HL-60 (cell line): ENCODE measurements at regions not wholly inside any gene's neighbourhood (a gene's known extent, or its start where the extent isn't known, plus 50 kb on each side); places are given as distances from the start of the nearest gene placed in this dataset.

Source experiments
- POLR2AphosphoS5 ChIP-seq: IDR thresholded peaks from 2 replicates; pipeline ENCODE4 v1.6.1; 2012; ENCODE audit warnings: low read depth
- REST ChIP-seq: IDR thresholded peaks from 2 replicates; pipeline ENCODE4 v1.6.1; 2012; ENCODE audit warnings: low read depth; ENCODE audit not compliant: insufficient replicate concordance
- SPI1 ChIP-seq: IDR thresholded peaks from 2 replicates; pipeline ENCODE4 v1.6.1; 2012; ENCODE audit warnings: low read depth, mild to moderate bottlenecking, borderline replicate concordance
- TF ChIP-seq, protein P1 (sequence below): IDR thresholded peaks from one replicate; pipeline ENCODE4 v1.5.1; 2011; ENCODE audit warnings: low read length, control low read depth, inconsistent platforms; ENCODE audit not compliant: insufficient read depth

DNA sequence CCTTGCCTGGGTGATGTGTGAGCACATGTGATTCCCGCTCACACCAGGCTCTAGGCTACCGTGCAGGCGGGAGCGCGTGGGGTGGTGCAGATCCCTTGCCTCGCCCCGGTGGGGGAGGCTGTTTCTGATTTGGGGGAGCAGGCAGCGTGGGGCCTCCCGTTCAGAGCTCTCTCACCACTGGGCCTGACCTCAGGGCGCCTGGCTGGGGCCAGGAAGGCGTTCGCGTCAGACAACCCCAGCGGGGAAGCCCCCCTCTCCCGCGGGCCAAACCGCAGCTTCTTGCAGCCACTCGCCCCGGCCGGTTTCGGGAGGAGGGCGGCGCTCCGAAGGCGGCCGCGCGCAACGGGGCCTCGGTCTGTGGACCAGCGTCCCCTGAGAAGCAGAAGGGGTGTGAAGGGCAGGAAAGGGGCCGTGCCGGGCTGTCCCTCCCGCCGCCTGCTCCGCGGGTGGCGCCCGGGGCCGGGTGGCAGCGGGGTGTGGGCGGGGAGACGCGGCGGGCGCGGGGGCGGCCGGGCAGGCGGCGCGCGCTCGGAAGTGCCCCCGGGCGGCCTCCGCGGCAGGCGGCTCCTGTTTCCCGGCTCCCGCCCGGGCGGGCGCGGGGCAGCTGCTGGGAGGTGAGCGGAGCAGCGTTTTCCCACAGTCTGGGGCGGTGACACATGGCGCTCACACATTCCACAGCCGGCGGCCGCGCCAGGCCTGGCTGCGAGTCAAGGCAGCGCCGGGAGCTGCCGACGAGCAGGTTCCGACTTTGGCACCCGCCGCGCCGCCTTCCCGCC lies 65.1 kb upstream of the HES1 start:
- TF ChIP-seq, protein P1, sequence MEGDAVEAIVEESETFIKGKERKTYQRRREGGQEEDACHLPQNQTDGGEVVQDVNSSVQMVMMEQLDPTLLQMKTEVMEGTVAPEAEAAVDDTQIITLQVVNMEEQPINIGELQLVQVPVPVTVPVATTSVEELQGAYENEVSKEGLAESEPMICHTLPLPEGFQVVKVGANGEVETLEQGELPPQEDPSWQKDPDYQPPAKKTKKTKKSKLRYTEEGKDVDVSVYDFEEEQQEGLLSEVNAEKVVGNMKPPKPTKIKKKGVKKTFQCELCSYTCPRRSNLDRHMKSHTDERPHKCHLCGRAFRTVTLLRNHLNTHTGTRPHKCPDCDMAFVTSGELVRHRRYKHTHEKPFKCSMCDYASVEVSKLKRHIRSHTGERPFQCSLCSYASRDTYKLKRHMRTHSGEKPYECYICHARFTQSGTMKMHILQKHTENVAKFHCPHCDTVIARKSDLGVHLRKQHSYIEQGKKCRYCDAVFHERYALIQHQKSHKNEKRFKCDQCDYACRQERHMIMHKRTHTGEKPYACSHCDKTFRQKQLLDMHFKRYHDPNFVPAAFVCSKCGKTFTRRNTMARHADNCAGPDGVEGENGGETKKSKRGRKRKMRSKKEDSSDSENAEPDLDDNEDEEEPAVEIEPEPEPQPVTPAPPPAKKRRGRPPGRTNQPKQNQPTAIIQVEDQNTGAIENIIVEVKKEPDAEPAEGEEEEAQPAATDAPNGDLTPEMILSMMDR, result no peak
- TF ChIP-seq POLR2AphosphoS5 (no peak; the same call in none of the 2 replicates), REST (no peak), SPI1 (no peak)
